BLaER1 treated with 17β-estradiol and CSF1 and Interleukin-3, amounts not matched to agents 10 nM and 100 nM (cell line): ENCODE measurements at regions not wholly inside any gene's neighbourhood (a gene's known extent, or its start where the extent isn't known, plus 50 kb on each side); places are given as distances from the start of the nearest gene placed in this dataset.
A peak's percentile ranks its signal among the peaks of the same experiment; 100 is the strongest.

ENCODE experiments used
- H3K27ac ChIP-seq, 11 experiments: shearing (Covaris generic); formaldehyde crosslinking; 2 replicates each; pipeline ENCODE4 v1.8.1; 2022
- H3K27me3 ChIP-seq, 11 experiments: shearing (Covaris generic); formaldehyde crosslinking; 2 replicates each; pipeline ENCODE4 v1.8.1; 2022
- H3K36me3 ChIP-seq, 11 experiments: shearing (Covaris generic); formaldehyde crosslinking; 2 replicates each; pipeline ENCODE4 v1.8.1; 2022
- H3K4me1 ChIP-seq, 10 experiments: shearing (Covaris generic); formaldehyde crosslinking; 2 replicates each; pipeline ENCODE4 v1.8.1; 2022
- H3K4me2 ChIP-seq, 11 experiments: shearing (Covaris generic); formaldehyde crosslinking; 2 replicates each; pipeline ENCODE4 v1.8.1; 2022
- H3K4me3 ChIP-seq, 10 experiments: shearing (Covaris generic); formaldehyde crosslinking; 2 replicates each; pipeline ENCODE4 v1.8.1; 2022
- H3K9ac ChIP-seq, 11 experiments: shearing (Covaris generic); formaldehyde crosslinking; 2 replicates each; pipeline ENCODE4 v1.8.1; 2022
- H3K9me3 ChIP-seq, 11 experiments: shearing (Covaris generic); formaldehyde crosslinking; replicated peaks in 1 of 11; 2 replicates each; pipeline ENCODE4 v1.8.1; 2022
- H4K20me1 ChIP-seq, 11 experiments: shearing (Covaris generic); formaldehyde crosslinking; 2 replicates each; pipeline ENCODE4 v1.8.1; 2022
- Cebpa-rat ChIP-seq, 11 experiments: shearing (Covaris generic); IDR thresholded peaks; 2 replicates each; pipeline ENCODE4 v1.8.1; 2022

GRCh38 chr2:9681427-9681817 lies 50.6 kb upstream of the YWHAQ start:
- Histone ChIP-seq H3K4me3 (peak overlapping the region in 2 of 10 experiments; percentile 3 to 13; a peak in 1 of 20 replicates), H3K9ac (peak overlapping the region; percentile 5 to 80 (median 70); a peak in 20 of 22 replicates), H3K27ac (peak overlapping the region; percentile 55 to 95 (median 88); a peak in 21 of 22 replicates), H3K4me1 (peaks cover 23 to 71% (median 59%) of the 10 kb centered on the region in 10 experiments), H3K27me3 (no peaks in the 10 kb centered on the region), H3K4me2 (peak overlapping the region; percentile 43 to 93 (median 84)), H4K20me1 (no peaks in the 10 kb centered on the region), H3K9me3 (peaks cover 0 to 15% (median 5%) of the 10 kb centered on the region in 11 experiments; a peak in 8 of 22 replicates), H3K36me3 (no peaks in the 10 kb centered on the region)
- TF ChIP-seq Cebpa-rat (IDR thresholded peaks at IDR 0.05): no peak

- H3K27me3 ChIP-seq: no peaks in the 10 kb centered on the region
- no peaks in the 10 kb centered on the region for H3K36me3 ChIP-seq
- peaks cover 0 to 5% (median 0%) of the 10 kb centered on the region in 11 experiments; a peak in 3 of 22 replicates for H3K9me3 ChIP-seq
- no peak for TF ChIP-seq Cebpa-rat (IDR thresholded peaks at IDR 0.05)
- peak overlapping the region in 1 of 11 experiments; percentile 19; a peak in 1 of 22 replicates for H3K27ac ChIP-seq
- H3K4me3 ChIP-seq: no peak overlapping the region
- peak overlapping the region in 2 of 11 experiments; percentile 2 to 8; a peak in 1 of 22 replicates for H3K4me2 ChIP-seq
- H3K9ac ChIP-seq: no peak overlapping the region
- H3K4me1 ChIP-seq: peaks cover 33 to 83% (median 72%) of the 10 kb centered on the region in 10 experiments
- no peaks in the 10 kb centered on the region for H4K20me1 ChIP-seq
Observed at GRCh38 chr2:9685637-9686036, 54.8 kb upstream of the YWHAQ start.

GRCh38 chr2:9686061-9686460 lies 55.3 kb upstream of the YWHAQ start:
- H3K27me3 ChIP-seq: no peaks in the 10 kb centered on the region
- H3K4me3 ChIP-seq: no peak overlapping the region
- H3K36me3 ChIP-seq: no peaks in the 10 kb centered on the region
- peaks cover 33 to 83% (median 72%) of the 10 kb centered on the region in 10 experiments for H3K4me1 ChIP-seq
- no peak overlapping the region for H3K9ac ChIP-seq
- H3K4me2 ChIP-seq: peak overlapping the region in 3 of 11 experiments; percentile 8 to 39 (median 18); a peak in 2 of 22 replicates
- no peaks in the 10 kb centered on the region for H4K20me1 ChIP-seq
- H3K27ac ChIP-seq: peak overlapping the region in 2 of 11 experiments; percentile 6 to 19; a peak in 1 of 22 replicates
- peaks cover 0 to 5% (median 0%) of the 10 kb centered on the region in 11 experiments; a peak in 3 of 22 replicates for H3K9me3 ChIP-seq
- TF ChIP-seq Cebpa-rat (IDR thresholded peaks at IDR 0.05): no peak

- Histone ChIP-seq H3K27me3 (no peaks in the 10 kb centered on the region), H3K9me3 (peaks cover 0 to 5% (median 0%) of the 10 kb centered on the region in 11 experiments; a peak in 3 of 22 replicates), H3K36me3 (no peaks in the 10 kb centered on the region), H3K27ac (peak overlapping the region; percentile 44 to 97 (median 95); a peak in 21 of 22 replicates), H4K20me1 (no peaks in the 10 kb centered on the region), H3K4me1 (peaks cover 45 to 91% (median 87%) of the 10 kb centered on the region in 10 experiments), H3K4me3 (peak overlapping the region in 7 of 10 experiments; percentile 14 to 58 (median 42); a peak in 11 of 20 replicates), H3K9ac (peak overlapping the region; percentile 20 to 86 (median 82); a peak in 21 of 22 replicates), H3K4me2 (peak overlapping the region; percentile 67 to 98 (median 95))
- peak in 5 of 11 experiments; percentile 45 to 86 (median 74); a peak in 7 of 22 replicates for TF ChIP-seq Cebpa-rat (IDR thresholded peaks at IDR 0.05)
Observed at GRCh38 chr2:9690252-9690651, 59.5 kb upstream of the YWHAQ start.

- Histone ChIP-seq H3K27ac (peak overlapping the region; percentile 44 to 97 (median 95); a peak in 21 of 22 replicates), H4K20me1 (no peaks in the 10 kb centered on the region), H3K4me2 (peak overlapping the region; percentile 67 to 98 (median 95)), H3K9ac (peak overlapping the region; percentile 20 to 86 (median 82); a peak in 20 of 22 replicates), H3K4me1 (peaks cover 45 to 89% (median 83%) of the 10 kb centered on the region in 10 experiments), H3K36me3 (no peaks in the 10 kb centered on the region), H3K9me3 (peaks cover 0 to 4% (median 0%) of the 10 kb centered on the region in 11 experiments; a peak in 3 of 22 replicates), H3K4me3 (peak overlapping the region in 7 of 10 experiments; percentile 14 to 58 (median 42); a peak in 11 of 20 replicates), H3K27me3 (no peaks in the 10 kb centered on the region)
- no peak for TF ChIP-seq Cebpa-rat (IDR thresholded peaks at IDR 0.05)
Observed at GRCh38 chr2:9690716-9691498, 60.1 kb upstream of the YWHAQ start.

GRCh38 chr2:9692456-9693195 lies 61.8 kb upstream of the YWHAQ start:
- Histone ChIP-seq H3K4me3 (peak overlapping the region in 9 of 10 experiments; percentile 1 to 63 (median 51); a peak in 16 of 20 replicates), H3K27ac (peak overlapping the region; percentile 28 to 97 (median 95); a peak in 21 of 22 replicates), H3K4me2 (peak overlapping the region; percentile 67 to 98 (median 95)), H3K36me3 (no peaks in the 10 kb centered on the region), H3K9me3 (no peaks in the 10 kb centered on the region), H3K27me3 (no peaks in the 10 kb centered on the region), H4K20me1 (no peaks in the 10 kb centered on the region), H3K9ac (peak overlapping the region; percentile 14 to 86 (median 82); a peak in 21 of 22 replicates), H3K4me1 (peaks cover 46 to 82% (median 71%) of the 10 kb centered on the region in 10 experiments)
- no peak for TF ChIP-seq Cebpa-rat (IDR thresholded peaks at IDR 0.05)

GRCh38 chr2:9693196-9693491 lies 62.3 kb upstream of the YWHAQ start:
- no peak for TF ChIP-seq Cebpa-rat (IDR thresholded peaks at IDR 0.05)
- no peaks in the 10 kb centered on the region for H3K36me3 ChIP-seq
- no peaks in the 10 kb centered on the region for H3K27me3 ChIP-seq
- peaks cover 51 to 82% (median 71%) of the 10 kb centered on the region in 10 experiments for H3K4me1 ChIP-seq
- H3K4me2 ChIP-seq: peak overlapping the region; percentile 67 to 98 (median 95)
- no peaks in the 10 kb centered on the region for H3K9me3 ChIP-seq
- H4K20me1 ChIP-seq: no peaks in the 10 kb centered on the region
- peak overlapping the region in 8 of 10 experiments; percentile 32 to 63 (median 52); a peak in 14 of 20 replicates for H3K4me3 ChIP-seq
- peak overlapping the region; percentile 14 to 86 (median 82); a peak in 21 of 22 replicates for H3K9ac ChIP-seq
- peak overlapping the region; percentile 28 to 97 (median 95); a peak in 21 of 22 replicates for H3K27ac ChIP-seq

GRCh38 chr2:9693646-9694045 lies 62.8 kb upstream of the YWHAQ start:
- H3K4me2 ChIP-seq: peak overlapping the region; percentile 67 to 98 (median 95)
- no peaks in the 10 kb centered on the region for H3K9me3 ChIP-seq
- H3K36me3 ChIP-seq: no peaks in the 10 kb centered on the region
- peak overlapping the region in 10 of 11 experiments; percentile 0 to 86 (median 82); a peak in 18 of 22 replicates for H3K9ac ChIP-seq
- no peaks in the 10 kb centered on the region for H3K27me3 ChIP-seq
- no peak for TF ChIP-seq Cebpa-rat (IDR thresholded peaks at IDR 0.05)
- peak overlapping the region in 5 of 10 experiments; percentile 1 to 63 (median 51); a peak in 6 of 20 replicates for H3K4me3 ChIP-seq
- H3K27ac ChIP-seq: peak overlapping the region in 9 of 11 experiments; percentile 86 to 97 (median 95); a peak in 18 of 22 replicates
- H4K20me1 ChIP-seq: no peaks in the 10 kb centered on the region
- H3K4me1 ChIP-seq: peaks cover 56 to 83% (median 72%) of the 10 kb centered on the region in 10 experiments
